Upper lobe of left lung (tissue), 4 donors: ENCODE measurements at regions not wholly inside any gene's neighbourhood (a gene's known extent, or its start where the extent isn't known, plus 50 kb on each side); places are given as distances from the start of the nearest gene placed in this dataset.

Source experiments
- CTCF ChIP-seq, 6 experiments: fragments of 450-650 bp in 4 of 6; fragments of 200-600 bp in 2 of 6; sonication (generic) in 2 of 6; IDR thresholded peaks; one replicate each; pipeline ENCODE4 v1.5.1; 2016 to 2019; ENCODE audit warnings: antibody characterized with exemption in 6 of 6
- EP300 ChIP-seq, 4 donors: sonication (generic); formaldehyde crosslinking; IDR thresholded peaks; one replicate each; pipeline ENCODE4 v1.5.1; 2017; ENCODE audit warnings: antibody characterized with exemption in 4 of 4, control low read depth in 2 of 4
- POLR2A ChIP-seq, 4 donors: fragments of 450-650 bp; IDR thresholded peaks; one replicate each; pipeline ENCODE4 v1.5.1; 2016 to 2017; ENCODE audit warnings: antibody characterized with exemption in 4 of 4, mild to moderate bottlenecking in 2 of 4
- POLR2AphosphoS5 ChIP-seq, 2 donors: sonication (generic); formaldehyde crosslinking; IDR thresholded peaks; one replicate each; pipeline ENCODE4 v1.5.1; 2017; ENCODE audit warnings: antibody characterized with exemption in 2 of 2

DNA sequence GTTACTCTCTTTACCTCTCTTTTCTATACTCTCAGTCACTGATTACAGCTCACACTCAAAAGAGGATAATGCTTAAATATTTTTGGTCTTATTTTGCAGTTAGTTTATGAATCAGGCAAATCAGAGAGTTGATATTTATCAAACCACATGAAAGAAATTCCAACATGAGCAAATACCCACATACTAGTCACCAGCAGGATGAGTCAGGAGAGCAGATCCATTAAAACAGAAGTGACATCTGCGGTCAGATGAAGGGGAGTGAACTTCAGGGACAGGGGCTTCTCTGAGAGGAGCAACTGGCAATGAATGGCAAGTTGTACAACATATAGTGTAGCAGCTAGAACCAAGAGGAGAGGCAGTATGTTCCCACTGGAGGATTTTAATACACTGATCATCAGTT lies 258.7 kb downstream of the SYT10 start:
- TF ChIP-seq CTCF (IDR thresholded peaks at IDR 0.05), result no peak
- TF ChIP-seq POLR2AphosphoS5 (IDR thresholded peaks at IDR 0.05), result no peak
- no peak for TF ChIP-seq POLR2A (IDR thresholded peaks at IDR 0.05)
- no peak for TF ChIP-seq EP300 (IDR thresholded peaks at IDR 0.05)
